Osteoblast (primary cell): ENCODE measurements at regions not wholly inside any gene's neighbourhood (a gene's known extent, or its start where the extent isn't known, plus 50 kb on each side); places are given as distances from the start of the nearest gene placed in this dataset.
"Not testable (repeated sequence)": the region's sequence is repeated elsewhere in the genome, so short reads cannot be mapped to it uniquely, and the experiment has no call there.

Experiments used
- DNase-seq: peaks from one replicate; pipeline ENCODE4 v3.0.0; 2011; ENCODE audit warnings: low spot score, mixed read lengths; ENCODE audit not compliant: insufficient read length; ENCODE audit errors: missing footprints
- H2AFZ ChIP-seq: 2 replicates; pipeline ENCODE4 v1.6.0; 2011; ENCODE audit warnings: mild to moderate bottlenecking, low read length
- H3K27ac ChIP-seq: 2 replicates; pipeline ENCODE4 v1.5.1; 2011; ENCODE audit warnings: mild to moderate bottlenecking, low read depth, low read length, moderate library complexity
- H3K27me3 ChIP-seq: 2 replicates; pipeline ENCODE4 v1.6.0; 2012; ENCODE audit warnings: mild to moderate bottlenecking, control low read depth, inconsistent platforms, low read length, moderate library complexity; ENCODE audit not compliant: insufficient read depth
- H3K36me3 ChIP-seq: 2 replicates; pipeline ENCODE4 v1.5.1; 2011; ENCODE audit warnings: mild to moderate bottlenecking, low read length, control low read depth, moderate library complexity; ENCODE audit not compliant: insufficient read depth
- H3K4me1 ChIP-seq: 2 replicates; pipeline ENCODE4 v1.5.1; 2011; ENCODE audit warnings: mild to moderate bottlenecking, low read length, control low read depth, moderate library complexity; ENCODE audit not compliant: insufficient read depth
- H3K4me2 ChIP-seq: 2 replicates; pipeline ENCODE4 v1.6.0; 2011; ENCODE audit warnings: mild to moderate bottlenecking, low read length; ENCODE audit not compliant: insufficient read depth
- H3K4me3 ChIP-seq: fragments of 200-600 bp; sonication (generic); 3 replicates; pipeline ENCODE4 v1.5.1; 2012; ENCODE audit warnings: mild to moderate bottlenecking, low read length, inconsistent platforms; ENCODE audit not compliant: insufficient read depth
- H3K79me2 ChIP-seq: 2 replicates; pipeline ENCODE4 v1.6.0; 2012; ENCODE audit warnings: mild to moderate bottlenecking, low read length, control low read depth, inconsistent platforms; ENCODE audit not compliant: insufficient read depth
- H3K9me3 ChIP-seq: 2 replicates; pipeline ENCODE4 v1.5.1; 2011; ENCODE audit warnings: low read depth, low read length, control low read depth
- H4K20me1 ChIP-seq: 2 replicates; pipeline ENCODE4 v1.6.0; 2012; ENCODE audit warnings: mild to moderate bottlenecking, low read length, control low read depth; ENCODE audit not compliant: insufficient read depth
- TF ChIP-seq, protein P1 (sequence below): IDR thresholded peaks from 2 replicates; pipeline ENCODE4 v1.5.1; 2011; ENCODE audit warnings: mild to moderate bottlenecking, low read depth, low read length, moderate library complexity; ENCODE audit errors: extremely low read depth

DNA sequence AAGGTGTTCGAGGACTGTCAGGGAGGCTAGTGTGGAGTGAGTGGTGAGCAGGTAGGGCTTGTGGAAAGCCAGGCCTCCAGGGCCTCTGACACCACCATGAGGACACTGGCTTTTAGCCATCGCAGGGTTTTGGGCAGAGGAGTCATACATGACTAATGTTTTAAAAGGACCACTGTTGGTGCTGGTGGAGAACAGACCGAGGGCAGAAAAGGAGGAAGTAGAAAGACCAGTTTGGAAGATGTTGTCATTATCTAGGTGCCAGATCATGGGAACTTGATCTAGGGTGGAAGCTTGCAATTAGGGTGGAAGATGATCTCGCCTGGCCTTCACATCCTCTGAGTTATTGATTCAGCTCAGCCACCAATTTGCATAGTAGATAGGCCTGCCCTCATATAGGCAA is 144.2 kb downstream of the C12orf75 start:
- Histone ChIP-seq H3K4me3 (no peak overlapping the region), H3K36me3 (no peaks in the 10 kb centered on the region), H3K79me2 (no peaks in the 10 kb centered on the region), H3K4me1 (no peaks in the 10 kb centered on the region), H3K4me2 (no peak overlapping the region), H3K27ac (no peak overlapping the region), H2AFZ (no peak overlapping the region), H3K27me3 (peaks cover 5% of the 10 kb centered on the region), H3K9me3 (no peaks in the 10 kb centered on the region), H4K20me1 (no peaks in the 10 kb centered on the region)
- no peak for DNase-seq
- TF ChIP-seq, protein P1, sequence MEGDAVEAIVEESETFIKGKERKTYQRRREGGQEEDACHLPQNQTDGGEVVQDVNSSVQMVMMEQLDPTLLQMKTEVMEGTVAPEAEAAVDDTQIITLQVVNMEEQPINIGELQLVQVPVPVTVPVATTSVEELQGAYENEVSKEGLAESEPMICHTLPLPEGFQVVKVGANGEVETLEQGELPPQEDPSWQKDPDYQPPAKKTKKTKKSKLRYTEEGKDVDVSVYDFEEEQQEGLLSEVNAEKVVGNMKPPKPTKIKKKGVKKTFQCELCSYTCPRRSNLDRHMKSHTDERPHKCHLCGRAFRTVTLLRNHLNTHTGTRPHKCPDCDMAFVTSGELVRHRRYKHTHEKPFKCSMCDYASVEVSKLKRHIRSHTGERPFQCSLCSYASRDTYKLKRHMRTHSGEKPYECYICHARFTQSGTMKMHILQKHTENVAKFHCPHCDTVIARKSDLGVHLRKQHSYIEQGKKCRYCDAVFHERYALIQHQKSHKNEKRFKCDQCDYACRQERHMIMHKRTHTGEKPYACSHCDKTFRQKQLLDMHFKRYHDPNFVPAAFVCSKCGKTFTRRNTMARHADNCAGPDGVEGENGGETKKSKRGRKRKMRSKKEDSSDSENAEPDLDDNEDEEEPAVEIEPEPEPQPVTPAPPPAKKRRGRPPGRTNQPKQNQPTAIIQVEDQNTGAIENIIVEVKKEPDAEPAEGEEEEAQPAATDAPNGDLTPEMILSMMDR = no peak

DNA sequence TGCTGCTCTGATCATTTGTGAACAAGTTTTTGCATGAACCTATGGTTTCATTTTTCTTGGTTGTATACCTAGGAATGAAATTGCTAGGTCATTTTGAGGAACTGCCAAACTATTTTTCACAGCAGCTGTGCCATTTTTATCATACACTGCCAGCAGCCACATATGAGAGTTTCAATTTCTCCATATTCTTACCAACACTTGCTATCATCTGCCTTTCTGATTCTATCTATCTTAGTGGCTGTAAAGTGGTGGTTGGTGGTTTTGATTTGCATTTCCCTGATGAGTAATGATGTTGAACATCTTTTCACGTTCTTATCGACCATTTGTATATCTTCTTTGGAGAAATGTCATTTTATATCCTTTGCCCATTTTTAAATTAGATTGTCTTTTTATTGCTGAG is 146.1 kb downstream of the C12orf75 start:
- DNase-seq = no peak
- H3K4me1 ChIP-seq = peaks cover 3% of the 10 kb centered on the region
- no peaks in the 10 kb centered on the region for H3K9me3 ChIP-seq
- no peak overlapping the region for H2AFZ ChIP-seq
- peaks cover 5% of the 10 kb centered on the region for H3K27me3 ChIP-seq
- no peaks in the 10 kb centered on the region for H4K20me1 ChIP-seq
- no peaks in the 10 kb centered on the region for H3K79me2 ChIP-seq
- H3K36me3 ChIP-seq = no peaks in the 10 kb centered on the region
- H3K4me3 ChIP-seq = no peak overlapping the region
- H3K27ac ChIP-seq = no peak overlapping the region
- no peak overlapping the region for H3K4me2 ChIP-seq
- TF ChIP-seq, protein P1 = no peak

DNA sequence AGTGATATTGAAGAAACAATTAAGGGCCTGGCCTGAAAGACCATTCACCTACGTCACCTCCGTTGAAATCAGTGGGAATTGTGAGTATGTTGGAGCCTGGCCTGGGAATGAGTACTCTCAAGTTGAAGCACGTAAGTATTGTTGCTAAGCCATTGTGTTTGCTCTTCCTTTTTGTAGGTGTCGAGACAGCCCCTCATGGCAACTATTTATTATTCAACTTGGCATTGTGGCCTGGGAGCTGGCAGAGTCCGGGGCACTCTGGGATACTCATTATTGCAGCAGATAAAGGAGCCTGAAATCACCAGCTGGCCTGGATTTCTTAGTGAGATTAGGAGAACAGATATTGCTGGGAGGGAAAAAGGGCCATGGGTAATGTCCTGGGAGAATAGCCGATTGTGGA is 147.4 kb downstream of the C12orf75 start:
- TF ChIP-seq, protein P1 = no peak
- H3K4me2 ChIP-seq = no peak overlapping the region
- H4K20me1 ChIP-seq = no peaks in the 10 kb centered on the region
- peaks cover 5% of the 10 kb centered on the region for H3K27me3 ChIP-seq
- no peak overlapping the region for H3K27ac ChIP-seq
- H3K4me3 ChIP-seq = no peak overlapping the region
- no peaks in the 10 kb centered on the region for H3K9me3 ChIP-seq
- no peak for DNase-seq
- no peaks in the 10 kb centered on the region for H3K36me3 ChIP-seq
- H2AFZ ChIP-seq = no peak overlapping the region
- peaks cover 3% of the 10 kb centered on the region for H3K4me1 ChIP-seq
- H3K79me2 ChIP-seq = no peaks in the 10 kb centered on the region

DNA sequence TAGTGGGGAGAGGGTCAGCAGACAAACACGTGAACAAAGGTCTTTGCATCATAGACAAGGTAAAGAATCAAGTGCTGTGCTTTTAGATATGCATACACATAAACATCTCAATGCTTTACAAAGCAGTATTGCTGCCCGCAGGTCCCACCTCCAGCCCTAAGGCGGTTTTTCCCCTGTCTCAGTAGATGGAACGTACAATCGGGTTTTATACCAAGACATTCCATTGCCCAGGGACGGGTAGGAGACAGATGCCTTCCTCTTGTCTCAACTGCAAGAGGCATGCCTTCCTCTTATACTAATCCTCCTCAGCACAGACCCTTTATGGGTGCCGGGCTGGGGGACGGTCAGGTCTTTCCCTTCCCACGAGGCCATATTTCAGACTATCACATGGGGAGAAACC is 148.3 kb downstream of the C12orf75 start:
- H2AFZ ChIP-seq, H3K27ac ChIP-seq, H4K20me1 ChIP-seq, H3K4me2 ChIP-seq, H3K36me3 ChIP-seq, H3K27me3 ChIP-seq, H3K9me3 ChIP-seq, H3K79me2 ChIP-seq, H3K4me3 ChIP-seq, DNase-seq, H3K4me1 ChIP-seq: not testable (repeated sequence)
